ENCODE measurements at regions not wholly inside any gene's neighbourhood (a gene's known extent, or its start where the extent isn't known, plus 50 kb on each side); places are given as distances from the start of the nearest gene placed in this dataset.

- DNase-seq (ENCODE audit: low spot score): no peak
- TF ChIP-seq CTCF (IDR thresholded peaks at IDR 0.05; ENCODE audit: extremely low read depth, missing control alignments): no peak
These were observed 536.9 kb upstream of the WWC1 start for GRCh38 chr5:167754501-167755021.

- TF ChIP-seq CTCF (IDR thresholded peaks at IDR 0.05; ENCODE audit: extremely low read depth, missing control alignments): no peak
- DNase-seq (ENCODE audit: low spot score): no peak
These were observed 536.0 kb upstream of the WWC1 start for GRCh38 chr5:167755420-167755819.

- no peak for DNase-seq (ENCODE audit: low spot score)
- TF ChIP-seq CTCF (IDR thresholded peaks at IDR 0.05; ENCODE audit: extremely low read depth, missing control alignments): no peak
These were observed 532.2 kb upstream of the WWC1 start for GRCh38 chr5:167759057-167759821.

GRCh38 chr5:167763772-167764171 is 527.7 kb upstream of the WWC1 start:
- DNase-seq (ENCODE audit: low spot score): no peak
- no peak for TF ChIP-seq CTCF (IDR thresholded peaks at IDR 0.05; ENCODE audit: extremely low read depth, missing control alignments)

GRCh38 chr5:167764641-167765289 is 526.7 kb upstream of the WWC1 start:
- no peak for DNase-seq (ENCODE audit: low spot score)
- no peak for TF ChIP-seq CTCF (IDR thresholded peaks at IDR 0.05; ENCODE audit: extremely low read depth, missing control alignments)

- DNase-seq (ENCODE audit: low spot score): no peak
- TF ChIP-seq CTCF (IDR thresholded peaks at IDR 0.05; ENCODE audit: extremely low read depth, missing control alignments): no peak
These were observed 526.1 kb upstream of the WWC1 start for GRCh38 chr5:167765352-167765751.

GRCh38 chr5:167766957-167767356 is 524.5 kb upstream of the WWC1 start:
- no peak for TF ChIP-seq CTCF (IDR thresholded peaks at IDR 0.05; ENCODE audit: extremely low read depth, missing control alignments)
- no peak for DNase-seq (ENCODE audit: low spot score)
